Renal cortical epithelial cell (primary cell): ENCODE measurements at regions not wholly inside any gene's neighbourhood (a gene's known extent, or its start where the extent isn't known, plus 50 kb on each side); places are given as distances from the start of the nearest gene placed in this dataset.
"Not testable (repeated sequence)": the region's sequence is repeated elsewhere in the genome, so short reads cannot be mapped to it uniquely, and the experiment has no call there.

ENCODE experiments used
- DNase-seq: peaks from one replicate; pipeline ENCODE4 v3.0.0-alpha.2; 2011; ENCODE audit warnings: low read depth

GRCh38 chr12:102344691-102345090 lies 135.7 kb downstream of the IGF1 start:
- no peak for DNase-seq

- DNase-seq = peak; percentile 1
Observed at GRCh38 chr12:102343361-102344121, 136.8 kb downstream of the IGF1 start.

GRCh38 chr12:102342281-102343006 lies 137.9 kb downstream of the IGF1 start:
- no peak for DNase-seq

- no peak for DNase-seq
Observed at GRCh38 chr12:102334765-102335164, 137.1 kb upstream of the PMCH start.

- DNase-seq = no peak
Observed at GRCh38 chr12:102331419-102331818, 133.8 kb upstream of the PMCH start.

- no peak for DNase-seq
Observed at GRCh38 chr12:102329883-102330282, 132.2 kb upstream of the PMCH start.

GRCh38 chr12:102326982-102327381 lies 129.3 kb upstream of the PMCH start:
- peak; percentile 1 for DNase-seq

- not testable (repeated sequence) for DNase-seq
Observed at GRCh38 chr12:102325108-102325507, 127.5 kb upstream of the PMCH start.

- DNase-seq = no peak
Observed at GRCh38 chr12:102323799-102324198, 126.2 kb upstream of the PMCH start.

GRCh38 chr12:102322254-102322653 lies 124.6 kb upstream of the PMCH start:
- DNase-seq = no peak

GRCh38 chr12:102321305-102322082 lies 123.9 kb upstream of the PMCH start:
- no peak for DNase-seq

GRCh38 chr12:102317155-102317554 lies 119.5 kb upstream of the PMCH start:
- no peak for DNase-seq

- no peak for DNase-seq
Observed at GRCh38 chr12:102316723-102317122, 119.1 kb upstream of the PMCH start.

GRCh38 chr12:102314821-102315220 lies 117.2 kb upstream of the PMCH start:
- no peak for DNase-seq

- not testable (repeated sequence) for DNase-seq
Observed at GRCh38 chr12:102313116-102313971, 115.7 kb upstream of the PMCH start.

GRCh38 chr12:102305486-102305885 lies 107.9 kb upstream of the PMCH start:
- DNase-seq = no peak

- not testable (repeated sequence) for DNase-seq
Observed at GRCh38 chr12:102304667-102305066, 107.0 kb upstream of the PMCH start.

- DNase-seq = no peak
Observed at GRCh38 chr12:102302553-102302952, 104.9 kb upstream of the PMCH start.

GRCh38 chr12:102301547-102301946 lies 103.9 kb upstream of the PMCH start:
- DNase-seq = no peak

- peak; percentile 60 for DNase-seq
Observed at GRCh38 chr12:102300824-102301461, 103.3 kb upstream of the PMCH start.

GRCh38 chr12:102299731-102300130 lies 102.1 kb upstream of the PMCH start:
- DNase-seq = no peak
